ENCODE measurements at regions not wholly inside any gene's neighbourhood (a gene's known extent, or its start where the extent isn't known, plus 50 kb on each side); places are given as distances from the start of the nearest gene placed in this dataset.

DNA sequence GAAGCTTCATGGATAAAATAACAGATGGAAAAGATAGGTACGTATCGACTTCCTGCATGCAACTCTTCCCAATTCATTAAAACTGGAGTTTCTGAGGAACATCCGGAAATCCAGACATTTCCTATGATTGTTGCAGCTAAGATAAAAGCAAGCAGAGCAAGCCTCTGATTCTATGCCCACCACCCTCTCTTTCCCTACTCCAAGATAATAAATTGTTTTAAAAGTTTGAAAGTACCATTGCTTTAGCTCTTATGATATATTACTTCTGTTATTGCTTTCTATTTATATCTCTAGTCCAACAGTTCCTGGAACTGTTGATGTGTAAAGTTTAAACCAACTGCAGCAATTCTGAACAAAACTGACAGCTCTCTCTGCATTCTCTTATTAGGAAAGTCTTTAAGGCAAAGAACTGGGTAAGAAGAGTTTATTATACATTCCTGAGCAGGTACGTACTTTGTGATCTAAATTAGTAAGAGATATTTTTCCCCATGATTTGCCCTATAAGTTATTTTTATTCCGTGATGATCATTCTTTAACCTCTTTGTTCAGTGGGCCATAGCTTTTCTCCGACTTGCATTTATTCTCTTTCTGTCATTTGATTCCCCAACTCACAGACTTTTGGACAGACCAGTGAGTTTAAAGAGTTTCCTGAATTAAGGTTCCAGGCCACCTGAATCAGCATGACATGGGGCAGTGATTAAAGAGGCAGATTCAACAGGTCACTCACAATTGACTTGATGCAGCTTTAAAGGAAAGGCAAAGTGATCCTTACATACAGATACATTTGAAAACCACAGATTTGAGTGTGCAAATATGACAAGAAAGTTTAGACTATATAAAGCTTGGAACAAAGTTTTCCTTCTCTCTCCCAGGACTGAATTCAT, 94.2 kb upstream of the THRB start:
- DNase-seq (ENCODE audit: low read depth): no peak
- TF ChIP-seq, protein P1, sequence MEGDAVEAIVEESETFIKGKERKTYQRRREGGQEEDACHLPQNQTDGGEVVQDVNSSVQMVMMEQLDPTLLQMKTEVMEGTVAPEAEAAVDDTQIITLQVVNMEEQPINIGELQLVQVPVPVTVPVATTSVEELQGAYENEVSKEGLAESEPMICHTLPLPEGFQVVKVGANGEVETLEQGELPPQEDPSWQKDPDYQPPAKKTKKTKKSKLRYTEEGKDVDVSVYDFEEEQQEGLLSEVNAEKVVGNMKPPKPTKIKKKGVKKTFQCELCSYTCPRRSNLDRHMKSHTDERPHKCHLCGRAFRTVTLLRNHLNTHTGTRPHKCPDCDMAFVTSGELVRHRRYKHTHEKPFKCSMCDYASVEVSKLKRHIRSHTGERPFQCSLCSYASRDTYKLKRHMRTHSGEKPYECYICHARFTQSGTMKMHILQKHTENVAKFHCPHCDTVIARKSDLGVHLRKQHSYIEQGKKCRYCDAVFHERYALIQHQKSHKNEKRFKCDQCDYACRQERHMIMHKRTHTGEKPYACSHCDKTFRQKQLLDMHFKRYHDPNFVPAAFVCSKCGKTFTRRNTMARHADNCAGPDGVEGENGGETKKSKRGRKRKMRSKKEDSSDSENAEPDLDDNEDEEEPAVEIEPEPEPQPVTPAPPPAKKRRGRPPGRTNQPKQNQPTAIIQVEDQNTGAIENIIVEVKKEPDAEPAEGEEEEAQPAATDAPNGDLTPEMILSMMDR (IDR thresholded peaks at IDR 0.05; ENCODE audit: low read depth, low read length, missing control alignments): no peak
- H3K4me3 ChIP-seq (ENCODE audit: low read depth, low read length): no peak overlapping the region

DNA sequence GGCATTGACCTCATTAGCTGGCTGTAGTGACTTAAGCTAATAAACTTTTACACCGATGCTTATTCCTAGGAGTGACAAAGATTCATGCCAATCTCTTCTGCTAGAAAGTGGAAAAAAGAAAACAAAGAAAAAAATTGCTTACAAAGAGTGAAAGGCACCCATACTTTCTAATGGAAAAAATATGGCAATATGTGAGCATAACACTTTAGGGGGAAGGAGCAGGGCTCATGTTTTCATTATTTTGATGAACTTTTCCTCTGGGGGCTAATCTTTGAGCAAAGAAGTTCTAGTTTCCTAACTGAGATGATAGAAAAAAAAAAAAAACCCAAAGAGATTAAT, 94.8 kb upstream of the THRB start:
- no peak for DNase-seq (ENCODE audit: low read depth)
- TF ChIP-seq, protein P1 (IDR thresholded peaks at IDR 0.05; ENCODE audit: low read depth, low read length, missing control alignments): no peak
- no peak overlapping the region for H3K4me3 ChIP-seq (ENCODE audit: low read depth, low read length)

DNA sequence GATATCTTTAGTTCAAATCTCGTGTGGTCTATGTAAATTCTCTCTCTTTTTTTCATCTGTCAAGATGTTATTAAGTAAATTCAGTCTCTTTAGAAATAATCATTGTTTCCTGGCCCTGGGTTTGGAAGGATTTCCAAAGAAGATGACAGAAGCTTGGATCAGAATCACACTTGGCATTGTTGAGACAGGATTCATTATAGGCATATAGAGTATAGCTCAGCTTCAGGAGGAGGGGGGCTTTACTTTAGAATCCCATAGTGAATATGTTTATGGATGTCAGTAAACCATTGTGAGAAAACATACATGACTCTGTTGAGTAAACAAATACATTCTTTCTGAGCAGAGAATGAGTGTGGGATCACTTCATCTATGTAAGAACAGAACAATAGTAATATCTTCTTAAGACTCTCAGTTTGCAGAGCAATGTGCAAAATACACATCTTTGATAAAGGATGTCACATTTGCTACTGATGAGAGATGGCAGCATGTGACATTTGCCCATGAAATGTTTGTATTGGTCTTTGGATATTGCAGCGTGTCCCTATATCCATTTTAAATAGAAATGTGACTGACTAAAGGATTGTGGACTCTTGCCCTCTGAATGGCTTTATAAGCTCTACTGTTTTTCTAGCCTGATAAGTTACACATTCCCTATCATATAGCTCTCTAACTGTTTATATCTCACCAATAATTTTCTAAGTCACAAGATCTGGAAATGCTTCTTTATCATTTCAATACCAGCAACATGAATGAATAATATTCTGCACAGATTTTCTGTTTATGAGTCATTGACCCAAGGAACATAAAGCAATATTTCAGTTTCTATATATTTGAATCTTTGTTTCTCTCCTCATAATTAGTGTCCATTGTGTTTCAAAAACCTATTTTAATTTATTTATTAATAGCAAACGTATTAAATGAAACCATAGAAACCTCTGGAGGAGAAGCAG, 95.6 kb upstream of the THRB start:
- TF ChIP-seq, protein P1 (IDR thresholded peaks at IDR 0.05; ENCODE audit: low read depth, low read length, missing control alignments): no peak
- DNase-seq (ENCODE audit: low read depth): no peak
- no peak overlapping the region for H3K4me3 ChIP-seq (ENCODE audit: low read depth, low read length)

DNA sequence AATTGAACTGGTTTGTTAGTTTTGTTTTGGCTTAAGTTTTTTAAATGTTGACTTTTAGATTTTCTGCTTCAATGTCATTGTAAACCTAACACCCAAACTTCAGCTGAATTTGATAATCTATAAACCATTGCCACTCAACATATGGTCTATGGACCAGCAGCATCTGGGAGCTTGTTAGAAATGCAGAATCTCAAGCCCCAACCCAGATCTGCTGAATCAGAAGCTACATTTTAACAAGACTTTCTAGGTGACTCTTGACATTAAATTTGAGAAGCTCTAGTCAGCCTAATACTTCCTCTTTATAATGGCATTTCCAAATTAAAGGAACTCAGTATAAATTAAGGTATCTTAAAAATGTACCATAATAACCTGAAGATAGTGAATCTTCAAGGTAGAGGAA, 96.5 kb upstream of the THRB start:
- no peak for DNase-seq (ENCODE audit: low read depth)
- TF ChIP-seq, protein P1 (IDR thresholded peaks at IDR 0.05; ENCODE audit: low read depth, low read length, missing control alignments): no peak
- no peak overlapping the region for H3K4me3 ChIP-seq (ENCODE audit: low read depth, low read length)

DNA sequence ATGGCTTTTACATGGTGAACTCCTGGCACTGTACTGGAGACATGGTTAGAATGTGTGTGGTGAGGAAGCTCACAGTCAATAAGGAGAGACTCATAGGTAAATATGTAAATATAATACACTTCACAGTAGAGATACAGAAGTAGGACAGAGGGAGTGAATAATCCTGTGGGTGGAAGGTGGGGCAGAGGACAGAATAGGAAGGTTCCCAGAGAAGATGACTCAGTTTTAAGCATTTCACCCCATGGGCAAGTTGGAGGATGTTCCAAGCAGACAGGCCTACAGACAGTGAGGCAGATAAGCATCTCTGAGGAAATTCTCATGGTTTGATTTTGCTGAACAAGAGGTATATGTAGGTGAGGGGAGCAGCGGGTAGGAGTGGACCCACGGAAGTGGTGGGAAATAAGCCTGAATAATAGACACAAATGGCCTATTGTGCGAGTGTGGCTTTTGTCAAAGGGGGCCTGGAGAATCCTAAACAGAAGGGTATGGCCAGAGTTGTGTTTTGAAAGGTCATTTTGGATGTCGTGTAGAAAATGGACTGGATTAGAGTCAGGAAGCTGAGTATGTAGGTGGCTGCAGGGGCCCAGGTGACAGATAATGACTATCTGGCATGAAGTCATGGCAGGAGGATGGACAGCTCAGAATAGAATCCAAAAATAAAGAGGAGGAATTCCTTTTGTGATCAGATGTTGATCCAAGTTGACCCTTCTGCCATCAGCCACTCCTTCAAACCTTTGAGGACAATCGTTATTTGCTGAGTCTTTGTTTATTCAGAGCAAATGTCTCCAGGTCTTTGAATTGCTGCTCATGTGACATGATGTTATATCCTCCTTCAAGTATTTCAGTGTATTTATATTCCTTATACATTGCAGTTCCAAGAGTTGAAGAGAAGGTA, 97.3 kb upstream of the THRB start:
- no peak overlapping the region for H3K4me3 ChIP-seq (ENCODE audit: low read depth, low read length)
- TF ChIP-seq, protein P1 (IDR thresholded peaks at IDR 0.05; ENCODE audit: low read depth, low read length, missing control alignments): no peak
- DNase-seq (ENCODE audit: low read depth): no peak

DNA sequence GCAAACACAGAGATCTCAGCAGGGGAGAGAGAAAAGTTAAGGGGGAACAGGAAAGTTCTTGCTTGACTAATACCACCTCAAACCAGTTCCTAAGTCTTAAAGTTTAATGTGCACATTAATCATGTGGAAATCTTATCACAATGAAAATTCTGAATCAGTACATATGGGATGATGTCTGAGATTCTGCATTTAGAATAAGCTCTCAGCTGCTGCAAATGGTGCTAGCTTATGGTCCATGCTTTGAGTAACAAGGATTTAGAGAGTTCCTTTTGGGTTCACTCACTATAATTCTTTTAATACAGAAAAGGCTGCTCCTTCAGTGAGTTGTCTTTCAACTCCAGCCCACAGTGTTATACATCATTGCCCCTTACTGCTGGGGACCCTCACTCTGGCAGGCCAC, 99.5 kb upstream of the THRB start:
- no peak overlapping the region for H3K4me3 ChIP-seq (ENCODE audit: low read depth, low read length)
- TF ChIP-seq, protein P1 (IDR thresholded peaks at IDR 0.05; ENCODE audit: low read depth, low read length, missing control alignments): no peak
- no peak for DNase-seq (ENCODE audit: low read depth)

Measured in GM12864 (cell line).